H9 (cell line): ENCODE measurements at regions not wholly inside any gene's neighbourhood (a gene's known extent, or its start where the extent isn't known, plus 50 kb on each side); places are given as distances from the start of the nearest gene placed in this dataset.

ENCODE experiments used
- DNase-seq: peaks from one replicate; pipeline ENCODE4 v3.0.0-alpha.2; 2017
- H2AFZ ChIP-seq: one replicate; pipeline ENCODE4 v1.6.1; 2013; ENCODE audit warnings: mild to moderate bottlenecking, low read length, control low read depth, moderate library complexity
- H2AK5ac ChIP-seq: 2 replicates; pipeline ENCODE4 v1.6.1; 2013; ENCODE audit warnings: low read length, control low read depth, mixed read lengths; ENCODE audit not compliant: insufficient read length
- H2BK120ac ChIP-seq: one replicate; pipeline ENCODE4 v1.6.1; 2013; ENCODE audit warnings: low read depth, mild to moderate bottlenecking, low read length, control low read depth, inconsistent platforms; ENCODE audit not compliant: poor library complexity, severe bottlenecking
- H2BK12ac ChIP-seq: 2 replicates; pipeline ENCODE4 v1.6.1; 2013; ENCODE audit warnings: low read length, control low read depth, mixed read lengths, low read depth; ENCODE audit not compliant: insufficient read length
- H2BK15ac ChIP-seq: 2 replicates; pipeline ENCODE4 v1.6.1; 2013; ENCODE audit warnings: low read depth, low read length, control low read depth
- H2BK20ac ChIP-seq: one replicate; pipeline ENCODE4 v1.6.1; 2013; ENCODE audit warnings: low read depth, mild to moderate bottlenecking, low read length, control low read depth, inconsistent platforms; ENCODE audit not compliant: poor library complexity, severe bottlenecking
- H2BK5ac ChIP-seq: 2 replicates; pipeline ENCODE4 v1.6.1; 2013; ENCODE audit warnings: low read length, control low read depth, mixed read lengths; ENCODE audit not compliant: insufficient read length
- H3K14ac ChIP-seq: 2 replicates; pipeline ENCODE4 v1.6.1; 2013; ENCODE audit warnings: low read length, control low read depth; ENCODE audit not compliant: insufficient read depth
- H3K18ac ChIP-seq: 2 replicates; pipeline ENCODE4 v1.6.1; 2013; ENCODE audit warnings: low read depth, mild to moderate bottlenecking, mixed read lengths, low read length, control low read depth; ENCODE audit not compliant: insufficient read length
- H3K23ac ChIP-seq: 2 replicates; pipeline ENCODE4 v1.6.1; 2013; ENCODE audit warnings: low read length, control low read depth, mixed read lengths, low read depth; ENCODE audit not compliant: insufficient read length
- H3K23me2 ChIP-seq: 2 replicates; pipeline ENCODE4 v1.6.1; 2013; ENCODE audit warnings: low read depth, mild to moderate bottlenecking, mixed read lengths, low read length, control low read depth; ENCODE audit not compliant: insufficient read length, poor library complexity, severe bottlenecking
- H3K27ac ChIP-seq: 2 replicates; pipeline ENCODE4 v1.5.1; 2013; ENCODE audit warnings: low read length, control low read depth, mixed read lengths, low read depth; ENCODE audit not compliant: insufficient read length
- H3K27me3 ChIP-seq: 2 replicates; pipeline ENCODE4 v1.6.1; 2013; ENCODE audit warnings: low read length, control low read depth, inconsistent platforms; ENCODE audit not compliant: insufficient read depth
- H3K4ac ChIP-seq: 2 replicates; pipeline ENCODE4 v1.6.1; 2013; ENCODE audit warnings: low read depth, mild to moderate bottlenecking, control low read depth, inconsistent platforms, low read length, moderate library complexity
- H3K4me1 ChIP-seq: 2 replicates; pipeline ENCODE4 v1.6.1; 2013; ENCODE audit warnings: low read length, control low read depth, inconsistent platforms; ENCODE audit not compliant: insufficient read depth
- H3K4me2 ChIP-seq: 2 replicates; pipeline ENCODE4 v1.6.1; 2013; ENCODE audit warnings: low read length, control low read depth, mixed read lengths; ENCODE audit not compliant: insufficient read length, insufficient read depth
- H3K56ac ChIP-seq: 2 replicates; pipeline ENCODE4 v1.6.1; 2013; ENCODE audit warnings: low read depth, mild to moderate bottlenecking, mixed read lengths, low read length, control low read depth; ENCODE audit not compliant: insufficient read length
- H3K79me1 ChIP-seq: 2 replicates; pipeline ENCODE4 v1.6.1; 2013; ENCODE audit warnings: low read depth, mild to moderate bottlenecking, moderate library complexity, low read length, control low read depth, inconsistent platforms; ENCODE audit not compliant: insufficient read depth, poor library complexity, severe bottlenecking
- H3K79me2 ChIP-seq: 2 replicates; pipeline ENCODE4 v1.6.1; 2013; ENCODE audit warnings: low read length, control low read depth, inconsistent platforms; ENCODE audit not compliant: insufficient read depth
- H3K9ac ChIP-seq: 2 replicates; pipeline ENCODE4 v1.6.1; 2013; ENCODE audit warnings: low read length, control low read depth, mixed read lengths; ENCODE audit not compliant: insufficient read length; ENCODE audit errors: extremely low read depth
- H3K9me3 ChIP-seq: one replicate; pipeline ENCODE4 v1.6.1; 2013; ENCODE audit warnings: low read depth, low read length, inconsistent platforms; ENCODE audit not compliant: control insufficient read depth
- H3T11ph ChIP-seq: one replicate; pipeline ENCODE4 v1.6.1; 2013; ENCODE audit warnings: mild to moderate bottlenecking, low read length, control low read depth, inconsistent platforms
- H4K20me1 ChIP-seq: one replicate; pipeline ENCODE4 v1.6.1; 2013; ENCODE audit not compliant: control insufficient read depth, insufficient read length, insufficient read depth
- H4K5ac ChIP-seq: 2 replicates; pipeline ENCODE4 v1.6.1; 2013; ENCODE audit warnings: low read depth, mild to moderate bottlenecking, mixed read lengths, low read length, control low read depth; ENCODE audit not compliant: insufficient read length
- H4K8ac ChIP-seq: replicated peaks from 2 replicates; pipeline ENCODE4 v1.6.1; 2013; ENCODE audit warnings: low read length, control low read depth, mixed read lengths, low read depth; ENCODE audit not compliant: insufficient read length
- H4K91ac ChIP-seq: 2 replicates; pipeline ENCODE4 v1.6.1; 2013; ENCODE audit warnings: low read depth, mild to moderate bottlenecking, moderate library complexity, mixed read lengths, low read length, control low read depth; ENCODE audit not compliant: insufficient read length
- H3K27ac Mint-ChIP-seq, 3 experiments: 2 replicates in 2 of 3; 3 replicates in 1 of 3; pipeline ENCODE4 v1.8.0; 2020 to 2021; ENCODE audit warnings: mixed read lengths in 3 of 3, mild to moderate bottlenecking in 1 of 3, moderate library complexity in 1 of 3
- H3K27me3 Mint-ChIP-seq: 2 replicates; pipeline ENCODE4 v1.8.0; 2021; ENCODE audit warnings: low read depth, mild to moderate bottlenecking, moderate library complexity, mixed read lengths
- H3K36me3 Mint-ChIP-seq, 3 experiments: 2 replicates in 2 of 3; 3 replicates in 1 of 3; pipeline ENCODE4 v1.8.0; 2020 to 2021; ENCODE audit warnings: low read depth in 3 of 3, mixed read lengths in 3 of 3; ENCODE audit not compliant: insufficient read depth in 1 of 3
- H3K4me1 Mint-ChIP-seq, 2 experiments: 2 replicates each; pipeline ENCODE4 v1.8.0; 2020; ENCODE audit warnings: mixed read lengths in 2 of 2
- H3K4me3 Mint-ChIP-seq, 2 experiments: 2 replicates in 1 of 2; 3 replicates in 1 of 2; pipeline ENCODE4 v1.8.0; 2020 to 2021; ENCODE audit warnings: mild to moderate bottlenecking in 2 of 2, mixed read lengths in 2 of 2, moderate library complexity in 1 of 2
- H3K9me3 Mint-ChIP-seq, 2 experiments: 2 replicates in 1 of 2; 3 replicates in 1 of 2; pipeline ENCODE4 v1.8.0; 2020; ENCODE audit warnings: mild to moderate bottlenecking in 2 of 2, mixed read lengths in 2 of 2, moderate library complexity in 1 of 2
- CTCF ChIP-seq: fragments of 200-600 bp; sonication (generic); conservative IDR thresholded peaks from 3 replicates; pipeline ENCODE4 v1.8.0; 2021; ENCODE audit warnings: antibody characterized with exemption, mild to moderate bottlenecking
- WGBS: extraction: QIAGEN DNeasy Blood & Tissue Kit; methylation state at CpG from one replicate; pipeline ENCODE4 v1.1.7; 2013; ENCODE audit warnings: missing lambda C conversion rate, low lambda C conversion rate, mixed read lengths; ENCODE audit not compliant: insufficient read length; ENCODE audit errors: extremely low coverage; 5-methylcytosine and 5-hydroxymethylcytosine counted together

GRCh38 chr1:116461723-116462122, 88.7 kb downstream of the ATP1A1 start:
- H3K9ac ChIP-seq, result no peak overlapping the region
- no peak overlapping the region for H3K18ac ChIP-seq
- no peak overlapping the region for H2AFZ ChIP-seq
- no peak overlapping the region for H3K4me2 ChIP-seq
- Mint-ChIP-seq H3K27me3 (peaks cover 3% of the 10 kb centered on the region; the same call in 1 of the 2 replicates), H3K4me1 (peaks cover 12 to 17% of the 10 kb centered on the region in 2 experiments), H3K4me3 (no peak overlapping the region), H3K27ac (no peak overlapping the region), H3K36me3 (no peaks in the 10 kb centered on the region), H3K9me3 (no peaks in the 10 kb centered on the region)
- H3K79me2 ChIP-seq, result no peaks in the 10 kb centered on the region
- H3K4ac ChIP-seq, result no peak overlapping the region
- WGBS, result no CpG with 5 or more reads among the region's 5 CpGs
- no peak overlapping the region for H3K14ac ChIP-seq
- H4K5ac ChIP-seq, result no peak overlapping the region
- TF ChIP-seq CTCF, result no peak
- H2BK15ac ChIP-seq, result no peak overlapping the region
- no peak overlapping the region for H2BK12ac ChIP-seq
- no peak overlapping the region for H3T11ph ChIP-seq
- no peak overlapping the region for H3K27ac ChIP-seq
- no peak overlapping the region for H4K8ac ChIP-seq
- H4K20me1 ChIP-seq, result no peaks in the 10 kb centered on the region
- no peak overlapping the region for H3K23ac ChIP-seq
- H2BK120ac ChIP-seq, result no peak overlapping the region
- DNase-seq, result no peak
- no peak overlapping the region for H2AK5ac ChIP-seq
- no peaks in the 10 kb centered on the region for H3K4me1 ChIP-seq
- H3K56ac ChIP-seq, result no peak overlapping the region
- no peaks in the 10 kb centered on the region for H3K9me3 ChIP-seq
- no peaks in the 10 kb centered on the region for H3K79me1 ChIP-seq
- H3K27me3 ChIP-seq, result no peaks in the 10 kb centered on the region
- H3K23me2 ChIP-seq, result no peaks in the 10 kb centered on the region
- no peak overlapping the region for H2BK5ac ChIP-seq
- no peak overlapping the region for H4K91ac ChIP-seq
- H2BK20ac ChIP-seq, result no peak overlapping the region
